OCI-LY7 (cell line): ENCODE measurements at regions not wholly inside any gene's neighbourhood (a gene's known extent, or its start where the extent isn't known, plus 50 kb on each side); places are given as distances from the start of the nearest gene placed in this dataset.

ENCODE experiments used
- BruUV-seq: library from RNA; stranded (reverse); fragments of 400-500 nt; replicated peaks from 2 replicates; lab custom pipeline; 2021; lab: Mats Ljungman, UMichigan
- CTCF ChIA-PET: fragments of 300-600 bp; sonication (Branson Sonifier 250); formaldehyde crosslinking; loops from one replicate; lab custom pipeline; 2022; ENCODE audit warnings: antibody characterized with exemption; ENCODE audit not compliant: unreplicated experiment; lab: Charles Lee
- POLR2A ChIA-PET: fragments of 300-600 bp; sonication (Branson Sonifier 250); formaldehyde crosslinking; loops from one replicate; lab custom pipeline; 2022; ENCODE audit warnings: antibody characterized with exemption; lab: Charles Lee
- DNase-seq: peaks from one replicate; pipeline ENCODE4 v3.0.0-alpha.2; 2015; ENCODE audit warnings: low spot score
- H2AFZ ChIP-seq: fragments of 200-600 bp; sonication (generic), shearing (Covaris generic); 2 replicates; pipeline ENCODE4 v1.6.1; 2014; ENCODE audit warnings: mild to moderate bottlenecking, antibody characterized with exemption, low read length, moderate library complexity
- H3K27ac ChIP-seq: fragments of 200-600 bp; sonication (generic); 2 replicates; pipeline ENCODE4 v1.5.1; 2014; ENCODE audit warnings: mixed run types, low read depth, mild to moderate bottlenecking, moderate library complexity, low read length, inconsistent platforms; ENCODE audit not compliant: poor library complexity, severe bottlenecking
- H3K36me3 ChIP-seq: fragments of 200-600 bp; sonication (generic); 2 replicates; pipeline ENCODE4 v1.6.1; 2014; ENCODE audit warnings: mild to moderate bottlenecking, antibody characterized with exemption, low read length, moderate library complexity, mixed read lengths; ENCODE audit not compliant: insufficient read depth
- H3K4me1 ChIP-seq: fragments of 200-600 bp; sonication (generic); 2 replicates; pipeline ENCODE4 v1.5.1; 2014; ENCODE audit warnings: mild to moderate bottlenecking, low read length; ENCODE audit not compliant: insufficient read depth, poor library complexity, severe bottlenecking
- H3K4me2 ChIP-seq: fragments of 200-600 bp; sonication (generic); 2 replicates; pipeline ENCODE4 v1.6.1; 2014; ENCODE audit warnings: mild to moderate bottlenecking, low read length
- H3K4me3 ChIP-seq: fragments of 200-600 bp; sonication (generic); 2 replicates; pipeline ENCODE4 v1.5.1; 2014; ENCODE audit warnings: mild to moderate bottlenecking, low read depth, low read length; ENCODE audit not compliant: poor library complexity, severe bottlenecking
- H3K79me2 ChIP-seq: fragments of 200-600 bp; sonication (generic); 2 replicates; pipeline ENCODE4 v1.6.1; 2016; ENCODE audit warnings: low read depth, mild to moderate bottlenecking, low read length, moderate library complexity, mixed read lengths; ENCODE audit not compliant: insufficient read depth
- H3K9me2 ChIP-seq: fragments of 200-600 bp; sonication (generic); 2 replicates; pipeline ENCODE4 v1.6.1; 2016; ENCODE audit warnings: mild to moderate bottlenecking, low read length, mixed read lengths; ENCODE audit not compliant: insufficient read depth
- H3K9me3 ChIP-seq: fragments of 200-600 bp; sonication (generic); 2 replicates; pipeline ENCODE4 v1.6.1; 2014; ENCODE audit warnings: mild to moderate bottlenecking, mixed run types, low read length, mixed read lengths
- H4K20me1 ChIP-seq: fragments of 200-600 bp; sonication (generic); 2 replicates; pipeline ENCODE4 v1.6.1; 2014; ENCODE audit warnings: mild to moderate bottlenecking, antibody characterized with exemption, low read length, moderate library complexity, mixed read lengths; ENCODE audit not compliant: insufficient read depth
- CTCF ChIP-seq: fragments of 200-600 bp; sonication (generic); conservative IDR thresholded peaks from 2 replicates; pipeline ENCODE4 v1.5.1; 2014; ENCODE audit warnings: mild to moderate bottlenecking, antibody characterized with exemption, low read length, moderate library complexity, mixed read lengths
- EZH2phosphoT487 ChIP-seq: fragments of 200-600 bp; sonication (generic); IDR thresholded peaks from 2 replicates; pipeline ENCODE4 v1.6.1; 2018; ENCODE audit warnings: low read depth, borderline replicate concordance, mild to moderate bottlenecking, mixed run types, antibody characterized with exemption, low read length, moderate library complexity, mixed read lengths
- intact Hi-C: fragments of 100-400 bp; cut with micrococcal nuclease; formaldehyde crosslinking; loops from one replicate; pipeline ENCODE4 v1.10.0; 2022; ENCODE audit not compliant: unreplicated experiment

GRCh38 chr2:83859553-83859952, 599.5 kb downstream of the SUCLG1 start:
- BruUV-seq = no TSS peak
- H3K79me2 ChIP-seq = no peaks in the 10 kb centered on the region
- TF ChIP-seq CTCF (no peak), EZH2phosphoT487 (no peak)
- no peaks in the 10 kb centered on the region for H3K9me3 ChIP-seq
- intact Hi-C loops = no loop called here
- H3K36me3 ChIP-seq = no peaks in the 10 kb centered on the region
- H4K20me1 ChIP-seq = no peaks in the 10 kb centered on the region
- H3K4me3 ChIP-seq = no peak overlapping the region
- H3K4me1 ChIP-seq = no peaks in the 10 kb centered on the region
- H3K4me2 ChIP-seq = no peak overlapping the region
- no peak overlapping the region for H2AFZ ChIP-seq
- no peak overlapping the region for H3K27ac ChIP-seq
- H3K9me2 ChIP-seq = no peaks in the 10 kb centered on the region
- no peak for DNase-seq
- ChIA-PET CTCF (no interaction called here), POLR2A (no interaction called here)

DNA sequence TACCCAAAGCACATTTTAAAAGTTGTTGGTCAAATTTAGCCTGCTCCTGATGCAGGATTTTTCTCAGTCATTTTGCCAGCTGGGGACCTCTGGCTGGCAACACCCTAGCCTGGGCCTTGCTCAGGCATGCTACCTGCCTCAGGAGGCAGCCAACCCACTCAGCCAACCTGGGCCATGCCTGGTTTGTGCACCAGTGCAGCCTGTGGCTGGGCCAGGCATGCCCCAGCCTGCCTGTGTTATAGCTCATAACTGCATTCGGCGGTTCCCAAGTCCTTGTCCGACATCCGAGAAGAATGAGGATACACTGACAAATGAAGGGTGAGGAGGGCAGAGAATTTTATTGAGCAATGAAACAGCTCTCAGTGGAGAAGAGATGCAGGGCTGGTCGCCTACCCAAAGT, 608.0 kb downstream of the SUCLG1 start:
- no peak overlapping the region for H3K4me3 ChIP-seq
- no peaks in the 10 kb centered on the region for H3K4me1 ChIP-seq
- H3K9me3 ChIP-seq = no peaks in the 10 kb centered on the region
- POLR2A ChIA-PET = no interaction called here
- BruUV-seq = no TSS peak
- H4K20me1 ChIP-seq = no peaks in the 10 kb centered on the region
- no peaks in the 10 kb centered on the region for H3K9me2 ChIP-seq
- H2AFZ ChIP-seq = no peak overlapping the region
- H3K36me3 ChIP-seq = no peaks in the 10 kb centered on the region
- CTCF ChIA-PET = no interaction called here
- H3K4me2 ChIP-seq = no peak overlapping the region
- no peak for DNase-seq
- no peak overlapping the region for H3K27ac ChIP-seq
- TF ChIP-seq EZH2phosphoT487 = no peak
- TF ChIP-seq CTCF = no peak
- intact Hi-C loops = no loop called here
- no peaks in the 10 kb centered on the region for H3K79me2 ChIP-seq

- BruUV-seq = no TSS peak
- Histone ChIP-seq H3K4me2 (no peak overlapping the region), H3K27ac (no peak overlapping the region), H3K9me2 (no peaks in the 10 kb centered on the region), H3K36me3 (no peaks in the 10 kb centered on the region), H4K20me1 (no peaks in the 10 kb centered on the region), H3K9me3 (no peaks in the 10 kb centered on the region), H3K4me3 (no peak overlapping the region), H2AFZ (no peak overlapping the region), H3K4me1 (no peaks in the 10 kb centered on the region), H3K79me2 (no peaks in the 10 kb centered on the region)
- ChIA-PET CTCF (no interaction called here), POLR2A (no interaction called here)
- TF ChIP-seq CTCF (no peak), EZH2phosphoT487 (no peak)
- DNase-seq = no peak
- intact Hi-C loops = no loop called here
Measured at GRCh38 chr2:83850071-83850725, 608.9 kb downstream of the SUCLG1 start.
